Type B pancreatic cell (in vitro differentiated cells): ENCODE measurements at regions not wholly inside any gene's neighbourhood (a gene's known extent, or its start where the extent isn't known, plus 50 kb on each side); places are given as distances from the start of the nearest gene placed in this dataset.

Source experiments
- DNase-seq: peaks from one replicate; pipeline ENCODE4 v3.0.0; 2021; ENCODE audit warnings: mixed read lengths; ENCODE audit not compliant: unreplicated experiment; ENCODE audit errors: extremely low spot score
- H3K27ac Mint-ChIP-seq: 2 replicates; pipeline ENCODE4 v1.8.0; 2021; ENCODE audit warnings: mild to moderate bottlenecking, mixed read lengths
- H3K27me3 Mint-ChIP-seq: 2 replicates; pipeline ENCODE4 v1.8.0; 2021; ENCODE audit warnings: mixed read lengths
- H3K36me3 Mint-ChIP-seq: 2 replicates; pipeline ENCODE4 v1.8.0; 2021; ENCODE audit warnings: mixed read lengths
- H3K4me1 Mint-ChIP-seq: one replicate; pipeline ENCODE4 v1.8.0; 2021; ENCODE audit warnings: mixed read lengths; ENCODE audit not compliant: unreplicated experiment
- H3K4me3 Mint-ChIP-seq: 2 replicates; pipeline ENCODE4 v1.8.0; 2021; ENCODE audit warnings: mild to moderate bottlenecking, mixed read lengths
- H3K9me3 Mint-ChIP-seq: 2 replicates; pipeline ENCODE4 v1.8.0; 2021; ENCODE audit warnings: mixed read lengths
- TF ChIP-seq, protein P1 (sequence below): fragments of 200-600 bp; sonication (generic); conservative IDR thresholded peaks from 2 replicates; pipeline ENCODE4 v1.5.0; 2021; ENCODE audit warnings: antibody characterized with exemption, mild to moderate bottlenecking

GRCh38 chr2:118209727-118210126 is 121.5 kb downstream of the INSIG2 start:
- H3K4me1 Mint-ChIP-seq, result no peaks in the 10 kb centered on the region
- no peaks in the 10 kb centered on the region for H3K36me3 Mint-ChIP-seq
- H3K4me3 Mint-ChIP-seq, result no peak overlapping the region
- DNase-seq, result no peak
- H3K27me3 Mint-ChIP-seq, result peaks cover 44% of the 10 kb centered on the region
- no peak overlapping the region for H3K27ac Mint-ChIP-seq
- H3K9me3 Mint-ChIP-seq, result peaks cover 4% of the 10 kb centered on the region
- TF ChIP-seq, protein P1, sequence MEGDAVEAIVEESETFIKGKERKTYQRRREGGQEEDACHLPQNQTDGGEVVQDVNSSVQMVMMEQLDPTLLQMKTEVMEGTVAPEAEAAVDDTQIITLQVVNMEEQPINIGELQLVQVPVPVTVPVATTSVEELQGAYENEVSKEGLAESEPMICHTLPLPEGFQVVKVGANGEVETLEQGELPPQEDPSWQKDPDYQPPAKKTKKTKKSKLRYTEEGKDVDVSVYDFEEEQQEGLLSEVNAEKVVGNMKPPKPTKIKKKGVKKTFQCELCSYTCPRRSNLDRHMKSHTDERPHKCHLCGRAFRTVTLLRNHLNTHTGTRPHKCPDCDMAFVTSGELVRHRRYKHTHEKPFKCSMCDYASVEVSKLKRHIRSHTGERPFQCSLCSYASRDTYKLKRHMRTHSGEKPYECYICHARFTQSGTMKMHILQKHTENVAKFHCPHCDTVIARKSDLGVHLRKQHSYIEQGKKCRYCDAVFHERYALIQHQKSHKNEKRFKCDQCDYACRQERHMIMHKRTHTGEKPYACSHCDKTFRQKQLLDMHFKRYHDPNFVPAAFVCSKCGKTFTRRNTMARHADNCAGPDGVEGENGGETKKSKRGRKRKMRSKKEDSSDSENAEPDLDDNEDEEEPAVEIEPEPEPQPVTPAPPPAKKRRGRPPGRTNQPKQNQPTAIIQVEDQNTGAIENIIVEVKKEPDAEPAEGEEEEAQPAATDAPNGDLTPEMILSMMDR, result no peak

DNA sequence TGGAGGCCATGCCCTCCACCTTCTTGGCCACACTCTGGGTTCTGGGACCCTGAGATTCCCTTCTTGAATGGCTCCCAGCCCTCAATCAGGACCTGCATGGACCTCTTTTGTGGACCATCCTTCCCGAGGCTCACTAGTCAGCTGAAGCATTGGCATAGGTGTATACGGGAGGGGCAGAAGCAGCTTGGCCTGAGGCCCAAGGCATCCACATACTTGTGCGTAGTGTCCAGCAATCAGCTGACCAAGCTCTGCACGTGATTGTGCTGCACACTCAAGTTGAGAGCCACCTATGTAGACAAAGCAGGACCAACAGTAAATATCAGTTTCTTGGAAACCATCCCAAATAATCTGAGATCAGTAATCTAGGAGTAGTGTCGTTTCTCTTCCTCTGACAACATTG is 119.6 kb downstream of the INSIG2 start:
- no peaks in the 10 kb centered on the region for H3K36me3 Mint-ChIP-seq
- H3K27ac Mint-ChIP-seq, result no peak overlapping the region
- no peaks in the 10 kb centered on the region for H3K9me3 Mint-ChIP-seq
- no peak overlapping the region for H3K4me3 Mint-ChIP-seq
- TF ChIP-seq, protein P1, result no peak
- H3K4me1 Mint-ChIP-seq, result no peaks in the 10 kb centered on the region
- no peak for DNase-seq
- peaks cover 45% of the 10 kb centered on the region for H3K27me3 Mint-ChIP-seq

GRCh38 chr2:118202707-118203303 is 114.5 kb downstream of the INSIG2 start:
- no peak for DNase-seq
- H3K9me3 Mint-ChIP-seq, result no peaks in the 10 kb centered on the region
- no peak overlapping the region for H3K27ac Mint-ChIP-seq
- TF ChIP-seq, protein P1, result peak; percentile 88
- H3K36me3 Mint-ChIP-seq, result no peaks in the 10 kb centered on the region
- H3K4me3 Mint-ChIP-seq, result no peak overlapping the region
- H3K4me1 Mint-ChIP-seq, result no peaks in the 10 kb centered on the region
- peaks cover 34% of the 10 kb centered on the region for H3K27me3 Mint-ChIP-seq

- peaks cover 17% of the 10 kb centered on the region for H3K27me3 Mint-ChIP-seq
- H3K4me1 Mint-ChIP-seq, result no peaks in the 10 kb centered on the region
- no peak overlapping the region for H3K4me3 Mint-ChIP-seq
- TF ChIP-seq, protein P1, result no peak
- no peaks in the 10 kb centered on the region for H3K9me3 Mint-ChIP-seq
- DNase-seq, result no peak
- no peak overlapping the region for H3K27ac Mint-ChIP-seq
- no peaks in the 10 kb centered on the region for H3K36me3 Mint-ChIP-seq
Measured at GRCh38 chr2:118198268-118198667, 110.0 kb downstream of the INSIG2 start.

- no peaks in the 10 kb centered on the region for H3K9me3 Mint-ChIP-seq
Measured at GRCh38 chr2:118197011-118197675, 108.9 kb downstream of the INSIG2 start.

More at GRCh38 chr2:118197011-118197675, 108.9 kb downstream of the INSIG2 start:
- TF ChIP-seq, protein P1, result no peak
- Mint-ChIP-seq H3K27ac (no peak overlapping the region), H3K36me3 (no peaks in the 10 kb centered on the region), H3K27me3 (peaks cover 11% of the 10 kb centered on the region), H3K4me1 (no peaks in the 10 kb centered on the region), H3K4me3 (no peak overlapping the region)
- DNase-seq, result no peak
